ENCODE measurements at regions not wholly inside any gene's neighbourhood (a gene's known extent, or its start where the extent isn't known, plus 50 kb on each side); places are given as distances from the start of the nearest gene placed in this dataset.

GRCh38 chrX:5829469-5829868 lies 399.2 kb downstream of the NLGN4X start:
- DNase-seq (ENCODE audit: low spot score): no peak

- no peak for DNase-seq (ENCODE audit: low spot score)
Measured at GRCh38 chrX:5829060-5829459, 399.6 kb downstream of the NLGN4X start.

DNA sequence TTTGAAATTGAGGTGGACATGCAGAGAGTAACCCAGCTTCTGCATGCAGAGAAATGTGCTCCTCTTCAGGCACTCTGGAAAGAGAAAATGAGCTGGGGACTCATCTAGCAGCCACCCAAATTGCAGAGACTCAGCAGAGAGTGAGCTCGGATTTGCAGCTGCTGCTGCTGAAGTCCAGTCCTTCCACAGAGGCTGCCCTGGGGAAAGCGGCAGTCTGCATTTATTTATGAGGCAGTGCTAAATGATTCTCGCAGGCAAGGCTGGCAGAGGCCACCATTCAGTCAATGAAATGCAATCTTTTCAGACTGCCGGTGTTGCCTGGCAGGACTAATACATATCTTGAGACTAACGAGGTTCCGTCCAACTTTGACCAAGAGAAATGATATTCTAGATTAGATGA lies 404.8 kb downstream of the NLGN4X start:
- no peak for DNase-seq (ENCODE audit: low spot score)

GRCh38 chrX:5810636-5811035 lies 418.0 kb downstream of the NLGN4X start:
- DNase-seq (ENCODE audit: low spot score): no peak

DNA sequence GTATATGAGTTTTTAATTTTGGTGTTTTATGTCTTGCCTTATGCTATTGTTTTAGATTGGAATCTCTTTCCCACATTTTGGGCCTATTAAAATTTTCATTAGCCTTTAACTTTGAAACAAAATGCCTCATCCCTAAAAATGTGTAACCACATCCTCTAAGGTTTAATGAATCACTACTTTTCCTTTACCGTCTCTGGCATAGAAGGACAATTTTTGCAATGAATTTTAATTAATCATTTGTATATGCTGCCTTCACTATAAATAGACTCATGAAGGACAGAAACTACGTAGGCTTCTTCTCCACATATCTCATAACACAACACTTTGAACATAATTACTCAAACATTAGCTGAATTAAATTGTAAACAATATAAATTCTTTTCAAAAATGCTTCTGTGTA lies 421.5 kb downstream of the NLGN4X start:
- no peak for DNase-seq (ENCODE audit: low spot score)

GRCh38 chrX:5802391-5802790 lies 426.3 kb downstream of the NLGN4X start:
- DNase-seq (ENCODE audit: low spot score): no peak

- DNase-seq (ENCODE audit: low spot score): no peak
Measured at GRCh38 chrX:5791721-5792120, 436.9 kb downstream of the NLGN4X start.

DNA sequence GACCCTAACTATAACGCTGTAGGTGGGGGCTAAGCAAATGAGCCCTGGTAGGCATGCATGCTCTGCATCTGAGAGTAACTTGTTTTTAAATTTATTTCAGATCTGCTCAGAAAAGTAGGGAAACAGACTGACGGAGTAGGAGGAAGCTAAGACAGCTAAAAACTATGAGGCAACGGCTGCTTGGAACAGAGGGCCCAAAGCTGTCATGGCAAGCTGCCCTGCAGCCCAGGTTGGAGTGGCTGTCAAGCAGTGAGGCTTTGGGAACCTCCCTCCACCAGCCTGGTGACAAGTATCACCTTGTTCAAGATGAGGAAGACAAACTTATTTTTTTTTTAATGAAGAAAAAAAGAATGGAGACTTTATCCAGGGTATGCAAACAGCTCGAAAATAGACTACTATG lies 439.8 kb downstream of the NLGN4X start:
- no peak for DNase-seq (ENCODE audit: low spot score)

GRCh38 chrX:5780821-5781220 lies 447.8 kb downstream of the NLGN4X start:
- DNase-seq (ENCODE audit: low spot score): no peak

GRCh38 chrX:5775846-5776430 lies 452.7 kb downstream of the NLGN4X start:
- DNase-seq (ENCODE audit: low spot score): no peak

GRCh38 chrX:5774446-5774845 lies 454.2 kb downstream of the NLGN4X start:
- DNase-seq (ENCODE audit: low spot score): no peak

DNA sequence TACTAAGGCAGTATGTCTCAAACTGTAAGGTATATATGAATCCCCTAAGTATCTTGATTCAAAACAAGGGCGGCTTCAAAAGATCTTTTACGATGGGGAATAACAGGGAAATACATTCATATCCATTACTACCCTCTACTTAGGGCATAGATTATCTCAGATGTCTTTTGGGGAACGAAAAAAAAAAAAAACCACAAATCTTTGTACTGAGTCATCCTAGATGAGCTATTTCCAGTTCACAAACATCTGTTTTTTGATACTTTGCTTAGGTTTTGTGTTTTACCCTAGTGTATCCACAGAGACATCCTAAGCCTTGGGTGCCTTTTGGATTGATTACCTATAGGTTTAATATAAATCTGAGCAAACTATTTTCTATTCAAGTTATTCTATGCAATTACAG lies 457.2 kb downstream of the NLGN4X start:
- no peak for DNase-seq (ENCODE audit: low spot score)

DNA sequence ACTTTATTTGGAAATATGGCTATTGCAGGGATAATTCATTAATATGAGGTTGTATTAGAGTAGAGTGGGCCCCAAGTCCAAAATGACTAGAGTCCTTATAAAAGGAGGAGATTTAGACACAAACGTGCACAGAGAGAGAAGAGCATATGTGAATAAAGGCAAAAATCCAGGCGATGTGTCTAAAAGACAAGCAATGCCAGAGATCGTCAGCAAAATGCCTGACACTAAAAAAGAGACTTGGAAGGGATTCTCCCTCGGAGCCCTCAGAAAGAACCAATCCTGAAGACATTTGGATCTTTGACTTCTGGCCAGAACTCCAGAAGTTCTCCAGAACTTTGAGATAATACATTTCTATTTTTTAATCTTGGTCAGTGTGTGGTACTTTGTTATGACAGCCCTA lies 472.1 kb downstream of the NLGN4X start:
- DNase-seq (ENCODE audit: low spot score): no peak

DNA sequence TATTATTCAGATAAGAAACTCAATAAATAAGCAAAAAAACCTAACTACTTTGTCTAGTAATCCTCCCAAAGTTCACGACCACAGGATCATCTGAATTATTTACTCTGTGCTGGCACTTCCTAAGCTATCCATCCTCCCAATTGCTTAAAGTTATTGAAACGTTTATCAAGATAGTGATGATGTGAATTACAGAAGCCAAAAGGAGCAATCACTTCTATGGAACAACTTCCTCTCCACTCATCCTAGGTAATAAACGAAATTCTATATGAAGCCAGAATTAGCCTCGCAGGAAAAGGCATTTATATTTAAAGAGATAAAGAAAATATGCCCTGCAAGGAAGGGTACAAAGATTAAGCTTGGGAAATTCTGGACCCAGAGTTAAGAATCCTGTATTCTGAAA lies 475.4 kb downstream of the NLGN4X start:
- DNase-seq (ENCODE audit: low spot score): no peak

DNA sequence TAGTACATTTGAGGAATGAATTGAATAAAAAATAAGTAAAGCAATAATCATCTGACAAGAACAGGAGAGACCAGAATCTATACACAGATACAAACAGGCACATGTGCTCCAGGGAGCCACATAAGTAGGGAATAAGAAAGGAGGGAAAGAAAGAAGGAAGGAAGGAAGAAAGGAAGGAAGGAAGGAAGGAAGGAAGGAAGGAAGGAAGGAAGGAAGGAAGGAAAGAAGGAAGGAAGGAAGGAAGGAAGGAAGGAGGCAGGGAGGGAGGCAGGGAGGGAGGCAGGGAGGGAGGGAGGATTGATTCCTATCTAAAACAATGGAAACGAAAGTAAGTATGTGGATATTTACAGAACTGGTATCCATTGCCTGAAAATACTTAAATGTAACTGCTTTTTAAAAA lies 475.8 kb downstream of the NLGN4X start:
- no peak for DNase-seq (ENCODE audit: low spot score)

DNA sequence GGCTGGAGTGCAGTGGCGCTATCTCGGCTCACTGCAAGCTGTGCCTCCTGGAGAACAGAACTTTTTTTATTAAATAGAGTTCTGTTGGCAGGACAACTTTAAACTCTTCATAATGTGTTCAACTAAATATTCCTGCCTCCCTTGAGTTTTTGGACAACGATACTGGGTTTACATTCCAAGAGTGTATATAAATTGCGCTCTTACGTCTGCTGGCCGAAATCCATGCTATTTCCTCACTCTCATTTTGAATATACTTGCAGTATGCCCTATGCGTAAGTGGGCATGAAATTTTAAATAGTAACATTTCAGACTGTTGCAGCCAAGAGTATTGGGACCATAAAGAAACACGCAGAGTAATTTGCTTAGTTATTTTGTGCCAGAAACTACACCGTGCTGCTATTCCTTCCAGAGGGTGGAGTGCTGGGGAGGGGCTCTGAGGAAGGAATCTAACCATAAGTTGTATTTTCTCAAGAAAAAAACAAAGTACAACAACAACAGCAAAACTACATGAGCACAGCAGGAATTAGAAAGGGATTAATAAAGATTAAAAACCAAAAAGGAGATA lies 480.0 kb downstream of the NLGN4X start:
- no peak for DNase-seq (ENCODE audit: low spot score)

GRCh38 chrX:5746231-5746630 lies 482.4 kb downstream of the NLGN4X start:
- DNase-seq (ENCODE audit: low spot score): no peak

GRCh38 chrX:5733501-5733900 lies 495.2 kb downstream of the NLGN4X start:
- no peak for DNase-seq (ENCODE audit: low spot score)

- DNase-seq (ENCODE audit: low spot score): no peak
Measured at GRCh38 chrX:5730556-5730955, 498.1 kb downstream of the NLGN4X start.

DNA sequence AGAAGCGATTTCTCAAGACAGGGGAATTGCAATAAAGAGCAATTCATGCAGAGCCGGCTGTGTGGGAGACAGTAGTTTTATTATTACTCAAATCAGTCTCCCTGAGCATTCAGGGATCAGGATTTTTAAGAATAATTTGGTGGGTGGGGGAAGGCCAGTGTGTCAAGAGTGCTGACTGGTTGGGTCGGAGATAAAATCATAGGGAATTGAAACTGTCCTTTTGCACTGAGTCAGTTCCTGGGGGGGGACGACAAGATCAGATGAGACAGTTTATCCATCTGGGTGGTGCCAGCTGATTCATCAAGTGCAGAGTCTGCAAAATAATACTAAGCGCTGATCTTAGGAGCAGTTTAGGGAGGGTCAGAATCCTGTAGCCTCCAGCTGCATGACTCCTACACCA lies 502.4 kb downstream of the NLGN4X start:
- no peak for DNase-seq (ENCODE audit: low spot score)

DNA sequence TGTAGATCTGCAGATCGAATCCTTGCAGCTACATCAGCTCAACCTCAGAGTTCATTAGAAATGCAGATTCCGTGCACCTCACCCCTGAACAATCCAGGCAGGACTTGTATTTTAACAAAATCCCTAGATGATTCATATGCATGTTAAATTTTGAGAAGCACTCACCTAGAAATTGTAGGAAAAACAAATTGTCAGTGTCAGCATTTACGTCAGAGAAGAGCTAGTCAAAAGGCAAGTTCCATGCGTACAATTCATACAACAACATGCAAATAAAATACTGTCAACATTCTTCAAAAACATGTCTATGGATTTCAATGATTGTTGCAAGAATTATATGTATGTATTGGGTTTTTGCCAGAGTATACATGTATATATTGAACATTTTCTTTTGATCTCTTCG lies 504.5 kb downstream of the NLGN4X start:
- DNase-seq (ENCODE audit: low spot score): no peak

DNA sequence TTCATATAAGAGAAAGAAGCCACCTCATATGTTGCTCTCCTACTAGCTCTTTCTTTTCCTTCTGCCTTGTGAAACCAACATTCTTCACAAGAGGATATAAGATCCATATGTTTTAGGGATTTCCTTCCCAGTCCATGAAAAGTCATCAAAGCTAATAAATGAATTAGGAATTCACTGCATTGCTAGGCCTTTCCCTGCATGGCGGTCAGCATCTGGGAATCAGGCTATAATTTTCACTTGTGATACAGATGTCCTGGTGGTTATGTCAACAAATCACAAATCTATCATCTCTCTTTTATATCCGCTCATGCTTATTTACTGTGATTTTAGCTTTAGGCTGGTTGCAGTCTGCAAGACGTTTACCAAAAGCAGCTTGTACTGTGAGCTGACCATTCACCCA lies 510.0 kb downstream of the NLGN4X start:
- DNase-seq (ENCODE audit: low spot score): no peak

- no peak for DNase-seq (ENCODE audit: low spot score)
Measured at GRCh38 chrX:5716666-5717065, 512.0 kb downstream of the NLGN4X start.

GRCh38 chrX:5708251-5708650 lies 520.4 kb downstream of the NLGN4X start:
- DNase-seq (ENCODE audit: low spot score): no peak

DNA sequence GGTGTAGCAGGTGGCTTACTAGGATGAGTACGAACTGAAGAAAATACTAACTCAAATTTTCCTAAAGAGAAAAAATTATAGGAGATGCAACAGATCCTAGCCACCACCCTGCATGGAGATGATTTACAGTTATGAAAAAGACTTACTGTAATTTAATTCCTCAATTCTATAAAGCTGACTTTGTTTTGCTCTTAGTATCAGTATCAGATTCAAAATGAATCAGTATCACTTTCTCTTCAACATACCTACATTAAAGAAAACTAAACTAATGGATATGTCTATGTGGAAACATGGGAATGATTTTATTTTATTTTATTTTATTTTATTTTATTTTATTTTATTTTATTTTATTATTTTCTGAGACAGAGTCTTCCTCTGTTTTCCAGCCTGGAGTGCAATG lies 525.8 kb downstream of the NLGN4X start:
- DNase-seq (ENCODE audit: low spot score): no peak
